HL-60 (cell line): ENCODE measurements at regions not wholly inside any gene's neighbourhood (a gene's known extent, or its start where the extent isn't known, plus 50 kb on each side); places are given as distances from the start of the nearest gene placed in this dataset.

Experiments used
- GABPA ChIP-seq: IDR thresholded peaks from 2 replicates; pipeline ENCODE4 v1.6.1; 2012; ENCODE audit warnings: low read depth
- POLR2AphosphoS5 ChIP-seq: IDR thresholded peaks from 2 replicates; pipeline ENCODE4 v1.6.1; 2012; ENCODE audit warnings: low read depth
- TF ChIP-seq, protein P1 (sequence below): IDR thresholded peaks from one replicate; pipeline ENCODE4 v1.5.1; 2011; ENCODE audit warnings: low read length, control low read depth, inconsistent platforms; ENCODE audit not compliant: insufficient read depth
- TF ChIP-seq, protein P2 (sequence below): IDR thresholded peaks from 2 replicates; pipeline ENCODE4 v1.6.1; 2012; ENCODE audit warnings: low read depth; ENCODE audit not compliant: insufficient replicate concordance

DNA sequence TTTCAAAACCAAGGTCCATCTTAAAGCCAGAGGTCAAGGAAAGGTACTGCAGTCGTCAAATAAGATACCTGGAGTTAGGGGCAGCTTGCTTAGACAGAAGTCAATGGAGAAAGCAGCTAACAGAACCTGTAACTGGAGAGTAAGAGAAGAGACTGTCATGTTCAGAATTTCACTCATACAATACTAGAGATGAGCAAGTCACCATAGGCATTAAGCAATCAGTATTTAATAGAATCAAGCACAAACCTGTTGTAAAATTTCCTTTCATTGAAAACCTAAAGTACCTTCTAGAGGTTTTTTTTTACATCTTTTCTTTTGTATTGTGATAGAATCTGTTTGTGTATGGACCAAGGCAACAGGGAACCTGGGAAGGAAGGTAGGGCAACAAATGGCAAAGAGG is 183.4 kb upstream of the ERBB4 start:
- TF ChIP-seq, protein P1, sequence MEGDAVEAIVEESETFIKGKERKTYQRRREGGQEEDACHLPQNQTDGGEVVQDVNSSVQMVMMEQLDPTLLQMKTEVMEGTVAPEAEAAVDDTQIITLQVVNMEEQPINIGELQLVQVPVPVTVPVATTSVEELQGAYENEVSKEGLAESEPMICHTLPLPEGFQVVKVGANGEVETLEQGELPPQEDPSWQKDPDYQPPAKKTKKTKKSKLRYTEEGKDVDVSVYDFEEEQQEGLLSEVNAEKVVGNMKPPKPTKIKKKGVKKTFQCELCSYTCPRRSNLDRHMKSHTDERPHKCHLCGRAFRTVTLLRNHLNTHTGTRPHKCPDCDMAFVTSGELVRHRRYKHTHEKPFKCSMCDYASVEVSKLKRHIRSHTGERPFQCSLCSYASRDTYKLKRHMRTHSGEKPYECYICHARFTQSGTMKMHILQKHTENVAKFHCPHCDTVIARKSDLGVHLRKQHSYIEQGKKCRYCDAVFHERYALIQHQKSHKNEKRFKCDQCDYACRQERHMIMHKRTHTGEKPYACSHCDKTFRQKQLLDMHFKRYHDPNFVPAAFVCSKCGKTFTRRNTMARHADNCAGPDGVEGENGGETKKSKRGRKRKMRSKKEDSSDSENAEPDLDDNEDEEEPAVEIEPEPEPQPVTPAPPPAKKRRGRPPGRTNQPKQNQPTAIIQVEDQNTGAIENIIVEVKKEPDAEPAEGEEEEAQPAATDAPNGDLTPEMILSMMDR: no peak
- TF ChIP-seq POLR2AphosphoS5 (no peak), GABPA (no peak)
- TF ChIP-seq, protein P2, sequence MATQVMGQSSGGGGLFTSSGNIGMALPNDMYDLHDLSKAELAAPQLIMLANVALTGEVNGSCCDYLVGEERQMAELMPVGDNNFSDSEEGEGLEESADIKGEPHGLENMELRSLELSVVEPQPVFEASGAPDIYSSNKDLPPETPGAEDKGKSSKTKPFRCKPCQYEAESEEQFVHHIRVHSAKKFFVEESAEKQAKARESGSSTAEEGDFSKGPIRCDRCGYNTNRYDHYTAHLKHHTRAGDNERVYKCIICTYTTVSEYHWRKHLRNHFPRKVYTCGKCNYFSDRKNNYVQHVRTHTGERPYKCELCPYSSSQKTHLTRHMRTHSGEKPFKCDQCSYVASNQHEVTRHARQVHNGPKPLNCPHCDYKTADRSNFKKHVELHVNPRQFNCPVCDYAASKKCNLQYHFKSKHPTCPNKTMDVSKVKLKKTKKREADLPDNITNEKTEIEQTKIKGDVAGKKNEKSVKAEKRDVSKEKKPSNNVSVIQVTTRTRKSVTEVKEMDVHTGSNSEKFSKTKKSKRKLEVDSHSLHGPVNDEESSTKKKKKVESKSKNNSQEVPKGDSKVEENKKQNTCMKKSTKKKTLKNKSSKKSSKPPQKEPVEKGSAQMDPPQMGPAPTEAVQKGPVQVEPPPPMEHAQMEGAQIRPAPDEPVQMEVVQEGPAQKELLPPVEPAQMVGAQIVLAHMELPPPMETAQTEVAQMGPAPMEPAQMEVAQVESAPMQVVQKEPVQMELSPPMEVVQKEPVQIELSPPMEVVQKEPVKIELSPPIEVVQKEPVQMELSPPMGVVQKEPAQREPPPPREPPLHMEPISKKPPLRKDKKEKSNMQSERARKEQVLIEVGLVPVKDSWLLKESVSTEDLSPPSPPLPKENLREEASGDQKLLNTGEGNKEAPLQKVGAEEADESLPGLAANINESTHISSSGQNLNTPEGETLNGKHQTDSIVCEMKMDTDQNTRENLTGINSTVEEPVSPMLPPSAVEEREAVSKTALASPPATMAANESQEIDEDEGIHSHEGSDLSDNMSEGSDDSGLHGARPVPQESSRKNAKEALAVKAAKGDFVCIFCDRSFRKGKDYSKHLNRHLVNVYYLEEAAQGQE: no peak
